HUES48 (cell line): ENCODE measurements at regions not wholly inside any gene's neighbourhood (a gene's known extent, or its start where the extent isn't known, plus 50 kb on each side); places are given as distances from the start of the nearest gene placed in this dataset.

Experiments used
- H3K27ac ChIP-seq: one replicate; pipeline ENCODE4 v1.7.0; 2013; ENCODE audit warnings: low read depth, low read length, inconsistent platforms
- H3K27me3 ChIP-seq: 2 replicates; pipeline ENCODE4 v1.6.1; 2013; ENCODE audit warnings: mild to moderate bottlenecking, low read length; ENCODE audit not compliant: control insufficient read depth, insufficient read depth
- H3K36me3 ChIP-seq: 2 replicates; pipeline ENCODE4 v1.6.1; 2013; ENCODE audit warnings: low read length; ENCODE audit not compliant: control insufficient read depth, insufficient read depth
- H3K4me1 ChIP-seq: 2 replicates; pipeline ENCODE4 v1.6.1; 2013; ENCODE audit warnings: mild to moderate bottlenecking, low read length; ENCODE audit not compliant: control insufficient read depth, insufficient read depth
- H3K4me3 ChIP-seq: 2 replicates; pipeline ENCODE4 v1.5.1; 2013; ENCODE audit warnings: mild to moderate bottlenecking, low read depth, low read length
- H3K9ac ChIP-seq: 2 replicates; pipeline ENCODE4 v1.6.1; 2013; ENCODE audit warnings: mild to moderate bottlenecking, low read depth, low read length, moderate library complexity
- H3K9me3 ChIP-seq: 2 replicates; pipeline ENCODE4 v1.6.1; 2013; ENCODE audit warnings: low read length; ENCODE audit not compliant: control insufficient read depth, insufficient read depth

- no peaks in the 10 kb centered on the region for H3K36me3 ChIP-seq
- no peak overlapping the region for H3K27ac ChIP-seq
- no peaks in the 10 kb centered on the region for H3K27me3 ChIP-seq
- no peak overlapping the region for H3K9ac ChIP-seq
- H3K4me3 ChIP-seq: no peak overlapping the region
- no peaks in the 10 kb centered on the region for H3K4me1 ChIP-seq
- H3K9me3 ChIP-seq: peaks cover 14% of the 10 kb centered on the region
Measured at GRCh38 chr10:128881086-128881485, 586.0 kb upstream of the MGMT start.

- Histone ChIP-seq H3K4me1 (no peaks in the 10 kb centered on the region), H3K27ac (no peak overlapping the region), H3K9ac (no peak overlapping the region), H3K4me3 (no peak overlapping the region), H3K27me3 (no peaks in the 10 kb centered on the region), H3K9me3 (peaks cover 16% of the 10 kb centered on the region), H3K36me3 (no peaks in the 10 kb centered on the region)
Measured at GRCh38 chr10:128883231-128884032, 583.6 kb upstream of the MGMT start.

DNA sequence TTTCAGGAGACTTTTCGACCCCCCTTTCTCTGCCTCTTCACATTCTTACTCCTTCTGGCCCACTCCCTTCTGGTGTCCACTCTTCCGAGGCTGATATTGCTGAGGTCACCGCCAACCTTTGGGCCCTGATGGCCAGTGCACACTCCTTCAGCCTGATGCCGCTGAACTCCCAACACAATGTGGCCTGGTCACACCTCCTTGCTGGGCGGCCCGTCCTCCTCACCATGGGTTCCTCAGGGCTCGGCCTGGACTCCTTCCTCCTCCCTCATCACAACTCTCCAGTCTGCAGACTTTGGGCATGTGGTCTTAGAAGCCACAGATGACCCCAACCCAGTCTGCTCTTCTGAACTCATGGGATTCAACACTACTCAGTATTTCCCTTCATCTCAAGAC lies 583.0 kb upstream of the MGMT start:
- Histone ChIP-seq H3K27me3 (no peaks in the 10 kb centered on the region), H3K9ac (no peak overlapping the region), H3K36me3 (no peaks in the 10 kb centered on the region), H3K9me3 (peaks cover 16% of the 10 kb centered on the region), H3K4me1 (no peaks in the 10 kb centered on the region), H3K27ac (no peak overlapping the region), H3K4me3 (no peak overlapping the region)

- Histone ChIP-seq H3K4me1 (no peaks in the 10 kb centered on the region), H3K4me3 (no peak overlapping the region), H3K9me3 (peaks cover 16% of the 10 kb centered on the region), H3K27me3 (no peaks in the 10 kb centered on the region), H3K27ac (no peak overlapping the region), H3K9ac (no peak overlapping the region), H3K36me3 (no peaks in the 10 kb centered on the region)
Measured at GRCh38 chr10:128884496-128885072, 582.5 kb upstream of the MGMT start.

DNA sequence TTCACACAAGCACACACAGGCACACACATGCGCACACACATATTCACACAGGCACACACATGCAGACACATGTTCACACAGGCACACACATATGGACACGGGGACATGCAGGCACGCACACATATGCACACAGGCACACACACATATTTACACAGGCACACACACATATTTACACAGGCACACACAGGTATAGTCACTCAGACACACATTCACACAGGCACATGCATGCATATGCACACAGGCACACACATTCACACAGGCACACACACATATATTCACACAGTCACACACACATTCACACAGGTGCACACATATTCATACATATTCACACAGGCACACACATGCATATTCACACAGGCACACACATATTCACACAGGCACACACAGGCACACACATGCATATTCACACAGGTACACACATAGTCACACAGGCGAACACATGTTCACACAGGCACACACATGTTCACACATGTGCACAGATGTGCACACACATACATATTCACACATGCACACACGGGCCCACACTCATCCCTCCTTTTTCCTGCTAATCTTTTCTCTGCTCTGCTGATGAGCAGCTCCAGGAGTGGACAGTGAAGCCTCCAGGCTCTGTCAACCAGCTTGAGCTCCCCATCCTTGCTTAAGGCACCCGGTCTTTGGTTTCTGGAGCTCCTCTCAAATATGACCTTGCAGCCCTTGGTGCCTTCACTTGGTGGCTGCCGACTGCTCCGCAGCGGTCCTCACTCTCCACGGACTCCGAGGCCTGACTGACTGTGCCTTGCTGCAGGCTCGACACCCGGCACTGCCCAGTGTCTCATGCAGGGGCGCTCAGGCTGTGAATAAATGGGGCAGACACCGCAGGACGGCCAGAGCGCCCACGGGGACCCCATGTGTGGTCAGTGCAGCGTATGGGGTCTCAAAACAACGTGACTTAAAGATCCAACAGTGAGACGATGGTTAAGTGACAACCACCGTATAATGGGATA lies 581.2 kb upstream of the MGMT start:
- Histone ChIP-seq H3K9me3 (peaks cover 16% of the 10 kb centered on the region), H3K9ac (no peak overlapping the region), H3K36me3 (no peaks in the 10 kb centered on the region), H3K27me3 (no peaks in the 10 kb centered on the region), H3K27ac (no peak overlapping the region), H3K4me3 (no peak overlapping the region), H3K4me1 (no peaks in the 10 kb centered on the region)

DNA sequence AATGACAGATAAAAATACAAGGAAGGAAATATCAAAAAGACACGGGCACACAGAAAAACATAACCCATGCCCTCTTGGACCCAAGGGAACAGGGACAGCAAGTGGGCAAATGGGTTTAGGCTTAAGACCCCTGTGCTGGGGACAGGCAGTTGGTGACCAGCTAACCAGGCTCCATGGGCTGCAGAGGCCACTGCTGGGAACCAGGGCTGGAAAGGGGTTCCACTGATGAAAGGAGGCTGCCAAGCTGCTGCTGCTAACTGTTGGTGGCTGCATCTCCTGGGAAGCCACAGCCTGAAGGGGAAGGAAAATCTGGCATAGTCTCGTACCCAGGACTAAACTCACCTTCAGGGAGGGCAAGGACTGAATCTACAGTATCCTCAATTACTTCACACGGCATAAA lies 579.2 kb upstream of the MGMT start:
- no peak overlapping the region for H3K27ac ChIP-seq
- no peaks in the 10 kb centered on the region for H3K27me3 ChIP-seq
- H3K9ac ChIP-seq: no peak overlapping the region
- no peaks in the 10 kb centered on the region for H3K4me1 ChIP-seq
- peaks cover 16% of the 10 kb centered on the region for H3K9me3 ChIP-seq
- no peak overlapping the region for H3K4me3 ChIP-seq
- no peaks in the 10 kb centered on the region for H3K36me3 ChIP-seq

DNA sequence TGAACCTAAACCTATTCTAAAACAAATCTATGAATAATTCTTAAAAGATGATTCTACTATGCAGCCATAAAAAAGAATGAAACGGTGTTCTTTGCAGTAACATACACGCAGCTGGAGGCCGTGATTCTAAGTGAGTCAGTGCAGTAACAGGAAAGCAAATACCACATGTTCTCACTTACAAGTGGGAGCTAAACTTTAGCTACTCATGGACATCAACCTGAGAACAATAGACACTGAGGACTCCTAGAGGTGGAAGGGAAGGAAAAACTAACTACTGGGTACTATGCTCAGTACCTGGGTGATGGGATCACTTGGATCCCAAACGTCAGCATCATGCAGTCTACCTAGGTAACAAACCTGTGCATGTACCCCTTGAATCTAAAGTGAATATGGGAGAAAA lies 575.0 kb upstream of the MGMT start:
- H3K9me3 ChIP-seq: no peaks in the 10 kb centered on the region

DNA sequence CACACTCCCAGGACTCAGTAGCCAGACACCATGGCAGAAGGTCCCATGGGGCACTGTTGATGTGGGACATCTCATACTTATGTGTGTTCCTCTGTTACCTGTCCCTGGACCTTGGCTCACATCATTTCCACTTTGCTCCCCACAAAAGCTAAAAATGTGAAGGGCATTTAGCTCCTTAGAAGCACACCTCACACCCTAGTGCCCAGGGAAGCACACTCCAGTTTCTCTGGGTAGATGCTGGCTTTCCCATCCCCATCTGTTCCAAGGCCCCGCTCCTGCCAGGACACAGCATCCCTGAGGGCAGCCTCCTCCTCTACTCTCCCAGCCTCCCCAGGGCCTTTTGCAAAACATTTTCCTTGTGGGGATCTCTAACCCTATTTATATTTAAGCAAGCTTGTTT lies 572.4 kb upstream of the MGMT start:
- H3K27me3 ChIP-seq: no peaks in the 10 kb centered on the region
- H3K9me3 ChIP-seq: no peaks in the 10 kb centered on the region
- H3K9ac ChIP-seq: no peak overlapping the region
- H3K4me1 ChIP-seq: peaks cover 17% of the 10 kb centered on the region
- no peak overlapping the region for H3K27ac ChIP-seq
- no peak overlapping the region for H3K4me3 ChIP-seq
- no peaks in the 10 kb centered on the region for H3K36me3 ChIP-seq

More for the DNA sequence above, 575.0 kb upstream of the MGMT start:
- no peaks in the 10 kb centered on the region for H3K36me3 ChIP-seq
- no peak overlapping the region for H3K27ac ChIP-seq
- H3K4me1 ChIP-seq: 0 out of 2 replicates have a peak, but pooled peaks cover under 1% of the 10 kb centered on the region
- H3K4me3 ChIP-seq: no peak overlapping the region
- no peak overlapping the region for H3K9ac ChIP-seq
- H3K27me3 ChIP-seq: no peaks in the 10 kb centered on the region

- no peaks in the 10 kb centered on the region for H3K36me3 ChIP-seq
- H3K4me1 ChIP-seq: peaks cover 17% of the 10 kb centered on the region
- no peak overlapping the region for H3K9ac ChIP-seq
- H3K27me3 ChIP-seq: no peaks in the 10 kb centered on the region
- H3K27ac ChIP-seq: no peak overlapping the region
- no peaks in the 10 kb centered on the region for H3K9me3 ChIP-seq
- no peak overlapping the region for H3K4me3 ChIP-seq
Measured at GRCh38 chr10:128895473-128895872, 571.6 kb upstream of the MGMT start.

DNA sequence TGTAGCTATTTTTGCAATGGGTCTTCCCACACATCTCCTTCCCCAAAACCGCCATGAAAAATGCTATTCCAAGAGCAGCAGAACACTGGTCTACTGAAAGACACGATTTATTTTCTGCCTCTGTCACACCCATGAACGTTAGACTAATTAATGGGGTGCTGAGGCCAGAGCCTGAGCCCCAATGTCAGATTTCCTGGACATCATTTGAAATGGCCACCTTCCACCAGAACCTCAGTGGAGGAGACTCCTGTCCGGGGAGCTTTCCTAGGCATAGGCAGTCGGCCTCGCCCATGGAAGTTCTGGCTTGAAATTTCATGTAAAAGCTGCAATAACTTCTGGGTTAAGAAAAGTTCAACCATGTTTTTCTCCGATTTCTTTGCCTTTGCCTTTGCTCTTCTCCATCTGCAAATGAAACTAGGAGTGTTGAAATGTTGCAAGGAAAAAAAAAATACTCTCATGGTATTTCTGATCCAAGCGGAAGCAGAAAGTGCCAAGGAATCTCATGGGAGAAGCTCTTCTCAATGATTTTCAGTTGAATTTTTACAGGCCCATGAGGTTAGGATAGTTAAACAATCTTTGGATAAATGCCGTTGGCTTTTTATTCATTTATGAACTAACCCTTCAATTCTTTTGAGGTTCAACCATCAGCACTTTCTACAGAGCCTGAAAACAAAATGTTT lies 570.8 kb upstream of the MGMT start:
- no peak overlapping the region for H3K4me3 ChIP-seq
- H3K4me1 ChIP-seq: peaks cover 17% of the 10 kb centered on the region
- no peaks in the 10 kb centered on the region for H3K9me3 ChIP-seq
- H3K9ac ChIP-seq: no peak overlapping the region
- H3K27me3 ChIP-seq: no peaks in the 10 kb centered on the region
- H3K27ac ChIP-seq: no peak overlapping the region
- H3K36me3 ChIP-seq: no peaks in the 10 kb centered on the region
